COLO668 (cell line): ENCODE measurements at regions not wholly inside any gene's neighbourhood (a gene's known extent, or its start where the extent isn't known, plus 50 kb on each side); places are given as distances from the start of the nearest gene placed in this dataset.
A peak's percentile ranks its signal among the peaks of the same experiment; 100 is the strongest.
"Not testable (repeated sequence)": the region's sequence is repeated elsewhere in the genome, so short reads cannot be mapped to it uniquely, and the experiment has no call there.

ENCODE experiments used
- DNase-seq: peaks from one replicate; lab custom pipeline; 2025; ENCODE audit not compliant: unreplicated experiment; lab: John Stamatoyannopoulos, UW

DNA sequence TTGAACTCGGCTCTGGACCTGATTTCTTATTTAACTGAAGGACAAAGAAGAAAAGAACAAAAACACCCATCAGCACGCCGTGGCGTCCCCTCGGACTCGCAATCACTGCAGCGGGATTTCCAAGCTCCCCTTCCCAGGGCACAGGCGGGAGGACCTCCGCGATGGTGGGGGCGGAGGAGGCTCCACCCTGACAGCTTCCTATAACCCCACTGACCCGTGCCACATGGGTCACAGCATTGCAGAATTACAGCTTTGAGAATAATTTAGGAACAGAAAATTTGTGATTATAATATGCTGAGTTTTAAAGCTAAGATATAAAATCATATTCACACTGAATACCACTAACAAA lies 129.7 kb upstream of the SEC61G start:
- DNase-seq, result no peak

DNA sequence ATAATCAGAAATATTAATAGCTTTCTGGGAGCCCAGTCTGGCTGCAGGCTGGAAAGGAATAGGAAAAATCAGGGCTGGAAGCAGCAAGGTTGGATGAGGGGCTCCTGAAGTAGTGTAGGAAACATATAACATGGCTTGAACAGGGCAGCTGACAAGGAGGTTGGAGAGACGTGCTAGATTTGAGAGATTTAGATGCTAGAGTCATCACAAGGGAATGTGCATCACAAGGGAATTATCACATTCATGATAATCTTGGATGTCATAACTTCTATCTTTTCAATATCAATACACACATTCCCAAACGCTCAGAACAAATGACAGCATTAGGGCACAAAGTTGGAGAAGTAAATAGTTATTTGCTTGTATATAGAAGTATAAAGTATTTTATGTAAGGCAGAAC lies 120.9 kb upstream of the EGFR start:
- DNase-seq, result no peak

DNA sequence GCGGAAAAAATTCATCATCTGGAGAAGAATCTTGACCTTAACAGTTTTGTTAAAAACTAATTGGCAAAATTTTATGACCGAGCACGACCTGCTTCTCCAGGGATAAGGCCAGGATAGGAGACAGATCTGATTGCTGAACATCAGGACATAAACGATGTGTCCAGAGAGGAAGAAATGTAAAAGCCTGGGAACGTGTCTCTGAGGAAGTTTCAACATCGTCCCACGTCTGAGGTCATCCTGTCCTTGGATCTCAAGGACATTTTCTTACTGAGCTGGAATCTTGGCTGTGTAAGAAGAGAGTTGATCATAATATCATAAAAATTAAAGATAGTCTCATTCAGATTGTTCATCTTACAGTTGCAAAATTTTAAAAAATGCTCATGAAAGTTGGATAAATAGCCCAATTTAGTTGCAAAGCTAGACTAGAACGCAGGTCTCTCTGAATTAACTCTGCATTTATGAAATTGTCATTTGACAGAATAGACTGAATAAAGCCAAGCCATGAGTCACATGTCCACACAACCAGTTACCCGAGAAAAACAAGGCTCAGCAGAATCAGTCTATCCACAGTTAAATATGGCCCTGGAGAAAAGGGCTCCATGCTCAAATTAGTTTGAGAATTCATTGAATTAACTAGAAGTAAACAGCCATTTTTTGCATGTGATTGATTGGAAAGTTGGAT lies 120.0 kb upstream of the EGFR start:
- DNase-seq, result no peak

DNA sequence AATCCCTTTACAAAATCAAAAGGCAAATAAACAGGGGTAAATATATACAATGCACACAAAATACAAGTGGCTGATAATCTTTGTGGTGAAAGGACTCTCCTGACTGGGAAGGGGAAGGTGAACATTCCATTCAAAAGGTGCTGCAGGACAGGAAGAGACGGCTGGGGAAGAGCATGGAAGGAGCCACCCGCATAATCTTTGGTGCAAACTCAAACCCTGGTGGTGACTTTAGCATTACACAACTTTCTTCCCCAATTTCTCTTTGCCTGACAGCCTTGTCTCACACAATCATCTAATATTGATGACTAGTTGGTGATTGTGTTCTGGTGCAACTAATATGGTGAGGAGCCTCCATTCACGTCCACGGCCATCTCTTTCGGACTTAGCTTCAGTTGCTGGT lies 117.0 kb upstream of the EGFR start:
- no peak for DNase-seq

DNA sequence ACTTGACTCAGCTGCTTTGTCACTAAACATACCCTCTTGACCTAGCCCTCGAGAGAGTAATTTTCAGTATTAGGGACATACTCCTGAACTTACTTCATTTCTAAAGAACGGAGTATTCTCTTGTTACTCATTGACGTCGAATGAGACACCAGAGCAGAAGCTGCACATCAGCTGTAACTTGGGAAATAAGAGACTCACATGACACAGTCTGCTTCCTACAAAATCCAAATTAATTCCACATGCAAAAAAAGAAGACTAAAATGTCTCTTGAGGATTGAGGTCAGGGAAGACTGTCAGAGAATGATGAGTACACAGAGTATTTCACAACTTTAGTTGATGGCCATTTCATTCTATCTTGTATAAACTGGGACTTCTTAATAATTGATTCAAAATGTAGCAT lies 114.7 kb upstream of the EGFR start:
- DNase-seq, result no peak

DNA sequence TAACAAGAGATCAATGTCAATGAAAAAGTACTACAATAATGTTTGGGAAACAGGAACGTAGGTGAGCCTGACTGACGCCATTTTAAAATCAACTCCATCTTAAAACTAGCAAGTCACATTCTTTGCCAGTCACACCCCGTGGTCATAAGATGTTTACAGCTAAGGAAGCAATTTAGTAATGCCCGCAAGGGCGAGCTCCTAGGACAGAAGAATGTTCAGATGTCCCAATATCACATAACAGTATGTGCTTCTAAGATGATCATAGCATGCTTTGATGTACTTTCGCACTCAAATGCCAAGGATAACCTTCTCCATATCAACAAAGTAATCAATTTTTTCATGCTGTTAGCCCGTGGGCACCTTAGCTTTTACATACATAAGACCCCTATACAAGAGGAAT lies 113.8 kb upstream of the EGFR start:
- DNase-seq, result no peak

DNA sequence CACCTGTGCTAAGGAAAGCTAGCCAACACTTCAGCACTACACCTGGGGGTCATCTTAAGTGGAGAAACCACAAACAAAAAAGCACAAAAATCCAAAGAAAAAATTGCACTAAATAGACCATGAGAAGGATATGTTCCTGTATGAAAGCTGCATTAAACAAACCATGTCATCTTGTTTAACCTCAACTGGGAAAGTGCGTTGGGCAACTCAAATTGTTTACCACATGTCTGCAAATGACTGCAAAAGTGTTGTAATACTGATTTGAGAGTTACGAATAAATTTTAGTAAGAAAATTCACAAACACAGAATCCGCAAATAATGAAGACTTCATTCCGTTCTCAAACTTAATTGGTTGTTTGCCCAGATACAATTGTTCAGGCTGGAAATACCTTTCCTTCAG lies 111.9 kb upstream of the EGFR start:
- DNase-seq, result no peak

DNA sequence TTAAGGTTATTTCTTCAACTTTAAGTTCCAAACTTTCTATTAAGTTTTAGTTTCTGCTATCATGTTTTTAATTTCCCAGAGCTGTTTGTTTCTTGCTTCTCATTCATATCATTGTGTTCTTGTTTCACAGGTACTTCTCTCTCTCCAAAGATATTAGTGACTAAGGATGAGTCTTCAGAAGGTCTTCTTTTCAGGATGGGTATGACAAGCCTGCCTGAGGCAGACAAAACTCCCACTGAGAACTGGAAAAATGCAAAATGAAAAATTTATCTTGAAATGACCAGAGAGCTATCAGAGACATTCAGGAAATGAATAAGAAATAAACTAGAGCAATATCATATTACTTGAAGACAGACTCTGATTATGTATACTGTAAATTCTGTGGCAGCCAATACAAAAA lies 110.8 kb upstream of the EGFR start:
- no peak for DNase-seq

DNA sequence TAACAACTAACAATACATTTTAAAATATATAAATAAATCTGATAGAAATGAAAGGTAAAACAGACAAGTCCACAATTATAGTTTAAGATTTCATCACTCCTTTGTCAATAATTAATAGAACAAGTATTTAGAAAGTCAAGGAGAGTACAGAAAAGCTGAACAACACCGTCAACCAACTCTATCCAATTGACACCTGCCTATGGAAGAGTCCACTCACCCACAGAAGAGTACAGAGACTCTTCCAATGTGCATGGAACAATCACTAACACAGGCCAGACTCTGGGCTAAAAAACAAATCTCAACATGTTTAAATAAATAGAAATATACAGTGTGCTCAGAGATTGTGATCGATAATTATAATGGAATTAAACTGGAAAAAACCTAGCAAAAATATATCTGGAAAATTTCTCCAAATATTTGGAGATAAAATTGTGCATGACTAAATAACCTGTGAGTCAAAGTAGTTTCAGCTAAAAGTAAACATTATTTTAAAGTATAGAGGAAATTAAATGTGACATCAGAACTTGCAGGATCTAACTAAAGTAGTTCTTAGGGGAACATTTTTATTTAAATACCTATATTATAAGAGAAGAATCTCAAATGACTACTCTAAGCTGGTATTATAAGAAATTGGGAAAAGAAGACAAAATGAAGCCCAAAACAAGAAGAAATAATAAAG lies 109.9 kb upstream of the EGFR start:
- no peak for DNase-seq

DNA sequence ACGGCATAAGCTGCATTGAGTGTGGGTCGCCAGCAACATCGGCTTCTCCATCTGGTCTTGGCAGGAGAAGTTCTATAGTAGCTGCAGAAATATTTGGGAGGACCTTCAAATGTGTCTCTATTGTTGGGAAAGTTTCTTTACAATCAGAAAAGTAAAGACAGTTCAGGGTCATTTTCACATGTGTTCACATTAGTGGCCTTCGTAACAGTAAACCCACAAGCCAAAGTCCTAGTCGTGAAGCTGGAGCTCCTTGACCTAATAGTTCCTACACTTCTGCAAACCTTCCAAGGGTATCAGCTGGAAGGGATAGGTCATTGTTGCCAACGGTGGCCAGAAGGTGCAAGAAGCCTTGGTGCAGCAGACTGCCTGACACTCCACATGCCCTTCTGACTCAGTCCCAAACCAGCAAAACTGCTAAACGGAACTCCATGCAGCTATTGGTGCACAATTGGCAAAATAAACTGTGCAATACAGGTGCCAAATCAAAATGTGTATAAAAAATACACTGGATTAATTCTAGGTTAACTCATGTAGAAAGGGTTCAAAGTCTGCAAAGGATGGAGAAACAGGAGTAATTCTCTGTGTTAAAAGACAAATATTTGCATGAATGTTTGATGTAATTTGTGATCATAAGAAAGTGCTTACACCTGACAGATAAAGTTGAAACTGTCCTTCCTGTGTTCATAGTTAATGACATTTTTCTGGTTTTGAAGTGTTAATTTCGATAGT lies 102.8 kb upstream of the EGFR start:
- DNase-seq, result no peak

DNA sequence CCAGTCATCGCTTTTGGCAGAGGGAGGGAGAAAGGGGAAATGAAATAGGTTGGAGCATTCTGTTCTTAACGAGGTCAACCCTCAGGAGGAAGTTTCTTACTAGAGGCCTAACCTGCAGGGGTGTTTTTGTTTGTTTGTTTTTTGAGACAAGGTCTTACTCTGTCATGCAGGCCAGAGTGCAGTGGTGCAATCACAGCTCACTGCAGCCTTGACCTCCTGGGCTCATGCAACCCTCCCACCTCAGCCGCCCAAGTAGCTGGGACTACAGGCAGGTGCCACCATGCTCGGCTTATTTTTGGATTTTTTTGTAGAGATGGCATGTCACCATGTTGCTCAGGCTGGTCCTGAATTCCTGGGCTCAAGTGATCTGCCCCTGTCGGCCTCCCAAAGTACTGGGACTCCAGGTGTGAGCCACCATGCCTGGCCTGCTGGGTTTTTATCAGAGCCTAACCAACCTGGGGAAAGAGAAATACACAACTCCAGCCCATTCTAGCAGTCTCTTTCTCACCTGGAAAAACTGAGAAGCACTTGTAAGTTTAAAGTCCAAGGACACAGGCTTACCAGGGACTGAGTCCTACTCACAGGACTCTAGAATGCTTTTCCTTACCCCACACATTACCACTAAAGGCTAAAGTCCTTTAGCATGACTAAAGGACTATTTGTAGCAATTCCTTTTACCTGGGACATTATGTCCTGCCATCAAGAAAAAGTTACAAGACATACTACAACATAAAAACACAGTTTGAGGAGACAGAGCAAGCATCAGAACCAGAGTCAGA lies 101.0 kb upstream of the EGFR start:
- no peak for DNase-seq

DNA sequence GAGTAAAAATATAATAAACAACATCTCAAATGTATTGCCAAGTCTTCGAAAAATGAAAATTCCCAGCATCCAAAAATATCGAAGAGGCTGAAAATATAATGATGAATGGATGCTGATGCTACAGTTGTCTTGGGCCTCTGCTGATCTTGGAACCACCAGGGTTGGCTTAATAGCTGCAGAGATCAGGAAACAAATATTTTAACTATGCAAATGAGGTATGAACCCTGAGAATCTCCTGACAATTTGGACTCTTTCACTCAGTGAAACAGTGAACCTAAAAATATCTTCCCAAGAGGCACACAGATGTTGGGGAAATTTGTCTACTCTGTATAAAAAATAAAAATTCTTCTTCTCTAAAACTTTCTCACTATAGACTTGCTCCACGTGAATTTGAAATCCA lies 97.7 kb upstream of the EGFR start:
- no peak for DNase-seq

DNA sequence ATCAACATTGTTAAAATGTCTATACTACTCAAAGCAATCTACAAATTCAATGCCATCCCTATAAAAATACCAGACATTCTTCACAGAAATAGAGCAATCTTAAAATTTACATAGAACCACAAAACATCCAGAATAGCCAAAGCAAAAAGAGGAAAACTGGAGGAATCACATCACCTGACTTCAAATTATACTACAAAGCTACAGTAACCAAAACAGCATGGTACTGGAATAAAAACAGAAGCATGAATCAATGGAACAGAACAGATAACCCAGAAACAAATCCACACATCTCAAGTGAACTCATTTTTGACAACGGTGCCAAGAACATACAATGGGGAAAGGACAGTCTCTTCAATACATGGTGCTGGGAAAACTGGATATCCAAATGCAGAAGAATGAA lies 87.3 kb upstream of the EGFR start:
- no peak for DNase-seq

DNA sequence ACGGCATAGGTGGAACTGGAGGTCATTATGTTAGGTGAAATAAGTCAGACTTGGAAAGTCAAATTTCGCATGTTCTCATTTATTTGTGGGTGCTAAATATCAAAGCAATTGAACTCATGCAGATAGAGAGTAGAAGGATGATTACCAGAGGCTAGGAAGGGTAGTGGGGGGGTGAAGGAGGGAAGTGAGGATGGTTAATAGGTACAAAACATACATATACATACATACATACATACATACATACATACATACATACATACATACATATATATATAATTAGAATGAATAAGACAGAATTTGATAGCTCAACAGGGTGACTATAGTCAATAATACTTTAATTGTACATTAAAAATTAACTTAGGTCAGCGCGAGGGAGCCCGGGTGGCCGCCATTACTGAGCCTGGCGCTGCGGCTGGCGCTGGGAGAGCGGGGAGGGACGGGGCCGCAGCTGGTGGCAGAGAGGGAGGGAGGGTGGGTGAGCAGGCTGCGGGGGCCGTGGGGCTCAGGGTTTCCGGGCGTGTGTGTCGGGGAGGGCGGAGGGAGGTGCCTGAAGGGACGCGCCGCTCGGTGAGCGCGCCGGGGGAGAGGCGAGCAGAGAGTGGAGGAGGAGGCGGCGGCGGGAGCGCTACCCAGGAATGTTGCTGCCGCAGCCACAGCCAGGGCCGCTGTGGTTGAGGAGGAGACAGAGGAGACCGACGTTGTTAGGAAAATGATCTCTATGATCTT lies 85.8 kb upstream of the EGFR start:
- peak; percentile 75 for DNase-seq

DNA sequence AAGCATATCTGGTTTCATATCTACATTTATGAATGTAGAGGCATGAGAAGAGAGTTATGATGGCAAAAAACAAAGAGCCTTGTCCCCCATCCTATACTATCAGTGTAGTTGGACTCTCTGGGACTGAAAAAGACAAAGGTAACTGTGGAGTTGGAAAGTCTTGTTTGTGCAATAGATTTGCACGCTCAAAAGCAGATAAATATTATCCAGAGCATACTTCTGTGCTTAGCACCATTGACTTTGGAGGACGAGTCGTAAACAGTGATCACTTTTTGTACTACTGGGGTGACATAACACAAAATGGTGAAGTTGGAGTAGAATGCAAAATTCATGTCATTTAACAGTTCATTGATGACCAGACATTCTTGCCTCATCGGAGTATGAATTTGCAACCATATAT lies 85.2 kb upstream of the EGFR start:
- DNase-seq, result no peak

DNA sequence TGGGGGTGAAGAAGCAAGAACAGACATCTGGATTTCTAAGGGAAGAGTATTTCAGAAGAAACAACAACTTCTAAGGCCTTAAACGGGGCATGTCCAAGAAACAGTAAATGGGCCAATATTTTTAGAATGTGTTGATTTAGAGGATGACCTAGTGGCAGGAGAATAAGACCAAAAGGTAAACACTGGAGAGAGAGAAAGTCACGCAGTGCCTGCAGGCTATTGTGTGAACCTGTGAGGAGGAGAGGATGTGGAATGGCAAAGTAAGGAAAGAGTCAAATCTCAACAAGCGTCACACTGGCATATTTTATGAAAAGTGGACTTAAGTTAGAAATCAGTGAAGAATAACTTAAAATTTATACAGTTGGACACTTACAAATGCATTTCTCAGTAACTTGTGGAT lies 78.1 kb upstream of the EGFR start:
- DNase-seq, result no peak

DNA sequence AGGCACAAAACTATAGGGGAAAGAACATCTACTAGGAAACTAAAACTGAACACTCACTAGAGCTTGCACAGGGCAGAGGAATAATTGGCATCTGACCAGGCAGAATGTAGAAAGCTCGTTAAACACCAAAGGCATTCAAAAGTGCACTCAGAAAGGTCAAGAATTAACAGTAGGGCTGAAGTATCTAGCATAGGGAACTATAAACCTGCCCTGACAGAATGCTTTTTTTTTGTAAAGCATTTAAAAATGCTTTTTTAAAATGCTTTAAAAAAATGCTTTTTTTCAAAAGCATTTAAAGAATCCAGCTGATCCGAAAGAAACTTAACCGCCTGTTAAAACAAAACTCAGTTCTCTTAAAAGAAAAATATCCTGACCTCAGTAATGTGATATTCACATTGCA lies 74.6 kb upstream of the EGFR start:
- DNase-seq, result no peak

DNA sequence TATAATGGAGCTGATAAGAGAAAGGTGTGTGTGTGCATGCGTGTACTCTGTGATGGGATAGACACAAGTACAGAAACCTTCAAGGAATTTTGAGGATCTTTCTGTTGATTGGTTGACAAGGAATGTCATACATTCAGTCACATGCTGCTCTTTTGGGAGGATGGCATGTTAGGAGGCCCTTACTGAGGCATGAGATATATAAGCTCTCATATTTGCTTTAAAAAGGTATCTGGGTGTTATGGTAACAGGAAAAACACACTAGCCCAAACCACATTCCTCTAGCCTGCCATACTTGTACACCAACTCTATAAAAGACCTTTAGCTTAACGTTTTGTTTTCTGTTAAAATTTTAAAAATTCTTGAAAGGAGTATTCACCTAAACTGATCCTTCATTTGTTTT lies 72.5 kb upstream of the EGFR start:
- no peak for DNase-seq

DNA sequence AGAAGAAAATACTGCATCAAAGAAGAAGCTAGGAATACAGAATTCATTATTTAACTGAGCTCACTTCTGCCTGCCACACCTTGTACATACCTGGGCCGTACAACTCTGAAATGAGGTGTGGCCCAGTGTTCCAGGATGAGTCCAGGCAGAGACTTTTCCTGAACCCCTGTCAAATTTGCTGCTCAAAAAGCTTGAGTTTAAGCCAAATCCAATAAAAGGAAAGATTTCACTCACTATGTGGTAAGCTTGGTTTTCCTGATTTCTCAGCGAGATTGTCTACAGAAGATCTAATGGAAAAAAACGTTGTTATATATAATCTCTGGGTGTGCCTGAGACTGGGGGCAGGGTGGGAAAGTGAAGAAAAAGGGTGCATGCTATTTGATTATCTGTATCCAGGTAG lies 72.1 kb upstream of the EGFR start:
- DNase-seq, result no peak

DNA sequence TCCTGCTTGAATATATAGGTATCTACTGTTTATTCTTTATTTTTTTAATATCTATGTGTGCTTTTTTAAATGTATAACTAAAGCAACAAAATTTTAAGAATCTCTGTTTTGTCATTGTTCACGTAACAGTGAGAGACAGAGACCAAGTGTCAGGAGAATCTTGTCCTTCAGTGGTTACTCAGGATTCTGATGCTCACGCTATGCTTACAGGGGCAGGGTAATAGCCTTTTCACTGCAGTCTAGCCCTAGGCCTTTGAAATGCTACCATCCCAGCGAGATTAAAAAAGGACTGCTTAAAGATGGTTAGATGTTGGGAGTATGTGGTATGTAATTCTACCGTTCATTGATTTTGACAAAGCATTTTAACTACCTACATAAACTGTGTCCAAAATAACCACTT lies 71.6 kb upstream of the EGFR start:
- no peak for DNase-seq

DNA sequence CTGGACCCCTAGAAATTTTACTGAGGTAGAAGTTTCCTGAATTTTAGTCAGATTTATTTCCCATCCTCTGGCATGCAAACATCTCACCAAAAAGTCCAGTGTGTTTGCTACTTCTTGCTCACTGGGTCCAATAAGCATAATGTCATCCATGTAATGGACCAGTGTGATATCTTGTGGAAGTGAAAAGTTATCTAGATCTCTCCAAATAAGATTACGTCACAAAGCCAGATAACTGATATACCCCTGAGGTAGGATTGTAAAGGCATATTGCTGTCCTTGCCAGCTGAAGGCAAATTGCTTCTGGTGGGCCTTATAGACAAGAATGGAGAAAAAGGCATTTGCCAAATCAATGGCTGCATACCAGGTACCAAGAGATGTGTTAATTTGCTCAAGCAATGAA lies 69.3 kb upstream of the EGFR start:
- DNase-seq, result not testable (repeated sequence)
